Naive thymus-derived CD4-positive, alpha-beta T cell (primary cell): ENCODE measurements at regions not wholly inside any gene's neighbourhood (a gene's known extent, or its start where the extent isn't known, plus 50 kb on each side); places are given as distances from the start of the nearest gene placed in this dataset.
"Not testable (repeated sequence)": the region's sequence is repeated elsewhere in the genome, so short reads cannot be mapped to it uniquely, and the experiment has no call there.

Experiments
- ATAC-seq: fragments of 150-1000 bp; cut with Tn5 transposase; 2 replicates; pipeline ENCODE4 v1.10.0; 2021; ENCODE audit warnings: mild to moderate bottlenecking, moderate library complexity
- CTCF ChIA-PET: fragments of 350-600 bp; sonication (Branson Sonifier 250); formaldehyde crosslinking; loops from one replicate; lab custom pipeline; 2021; ENCODE audit warnings: antibody characterized with exemption; lab: Charles Lee
- POLR2A ChIA-PET: fragments of 350-600 bp; sonication (Branson Sonifier 250); formaldehyde crosslinking; loops from one replicate; lab custom pipeline; 2021; ENCODE audit warnings: antibody characterized with exemption, inconsistent platforms; lab: Charles Lee
- DNase-seq, 9 donors: peaks; one replicate each; pipeline versions ENCODE4 v3.0.0 to v3.0.0-alpha.2; 2020 to 2022; ENCODE audit warnings: mixed read lengths in 1 of 9
- H3K27ac ChIP-seq: one replicate; pipeline ENCODE4 v1.7.0; 2013; ENCODE audit warnings: mild to moderate bottlenecking, low read depth, low read length, moderate library complexity
- H3K27me3 ChIP-seq, 2 donors: one replicate each; pipeline ENCODE4 v1.7.0; 2013; ENCODE audit warnings: low read length in 2 of 2, mild to moderate bottlenecking in 2 of 2, moderate library complexity in 2 of 2; ENCODE audit not compliant: control insufficient read depth in 2 of 2, insufficient read depth in 2 of 2
- H3K36me3 ChIP-seq, 3 experiments: 1 replicate in 2 of 3; 2 replicates in 1 of 3; pipeline ENCODE4 v1.7.0; 2013; ENCODE audit warnings: low read length in 3 of 3, mild to moderate bottlenecking in 3 of 3, moderate library complexity in 1 of 3; ENCODE audit not compliant: insufficient read depth in 3 of 3, control insufficient read depth in 2 of 3
- H3K4me1 ChIP-seq, 2 donors: one replicate each; pipeline ENCODE4 v1.7.0; 2013; ENCODE audit warnings: low read length in 2 of 2, mild to moderate bottlenecking in 2 of 2, moderate library complexity in 1 of 2; ENCODE audit not compliant: control insufficient read depth in 2 of 2, insufficient read depth in 2 of 2
- H3K4me3 ChIP-seq: 2 replicates; pipeline ENCODE4 v1.7.0; 2013; ENCODE audit warnings: mild to moderate bottlenecking, low read length
- H3K9me3 ChIP-seq, 3 experiments: 1 replicate in 2 of 3; 2 replicates in 1 of 3; pipeline ENCODE4 v1.7.0; 2013; ENCODE audit warnings: low read length in 3 of 3; ENCODE audit not compliant: control insufficient read depth in 2 of 3
- H3K27ac Mint-ChIP-seq, 9 donors: one replicate each; pipeline ENCODE4 v1.8.0; 2020 to 2022; ENCODE audit warnings: mixed read lengths in 9 of 9, mild to moderate bottlenecking in 8 of 9, moderate library complexity in 5 of 9, inconsistent platforms in 2 of 9
- H3K27me3 Mint-ChIP-seq, 5 donors: one replicate each; pipeline ENCODE4 v1.8.0; 2021 to 2022; ENCODE audit warnings: mixed read lengths in 5 of 5, mild to moderate bottlenecking in 1 of 5
- H3K36me3 Mint-ChIP-seq, 5 donors: one replicate each; pipeline ENCODE4 v1.8.0; 2020 to 2022; ENCODE audit warnings: mixed read lengths in 5 of 5, mild to moderate bottlenecking in 3 of 5, inconsistent platforms in 1 of 5
- H3K4me1 Mint-ChIP-seq, 7 donors: one replicate each; pipeline ENCODE4 v1.8.0; 2020 to 2022; ENCODE audit warnings: mixed read lengths in 7 of 7, mild to moderate bottlenecking in 3 of 7, inconsistent platforms in 1 of 7
- H3K4me3 Mint-ChIP-seq, 10 donors: one replicate each; pipeline ENCODE4 v1.8.0; 2020 to 2022; ENCODE audit warnings: mild to moderate bottlenecking in 10 of 10, mixed read lengths in 10 of 10, moderate library complexity in 6 of 10, inconsistent platforms in 2 of 10
- H3K9me3 Mint-ChIP-seq, 11 donors: one replicate each; pipeline ENCODE4 v1.8.0; 2020 to 2022; ENCODE audit warnings: mixed read lengths in 11 of 11, mild to moderate bottlenecking in 4 of 11, inconsistent platforms in 1 of 11, moderate library complexity in 1 of 11
- intact Hi-C, 2 donors: fragments of 100-400 bp; cut with micrococcal nuclease; formaldehyde crosslinking; loops; one replicate each; pipeline ENCODE4 v1.15.1; 2023

DNA sequence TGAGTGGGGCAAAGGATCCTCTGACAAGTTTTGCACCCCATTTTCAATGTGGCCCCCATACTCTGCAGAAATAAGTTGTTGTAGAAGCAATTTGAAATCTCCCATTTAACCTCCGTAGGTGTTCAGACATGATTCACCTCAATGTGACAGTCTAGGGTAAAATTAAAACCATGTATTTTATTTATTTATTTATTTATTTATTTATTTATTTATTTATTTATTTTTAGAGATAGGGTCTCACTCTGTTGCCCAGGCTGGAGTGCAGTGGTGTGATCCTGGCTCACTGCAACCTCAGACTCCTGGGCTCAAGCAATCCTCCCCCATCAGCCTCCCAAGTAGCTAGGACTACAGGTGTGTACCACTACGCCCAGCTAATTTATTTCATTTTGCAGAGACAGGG, 122.8 kb upstream of the PRKCQ start:
- H3K36me3 Mint-ChIP-seq, H3K9me3 ChIP-seq, H3K36me3 ChIP-seq, ATAC-seq, H3K4me3 ChIP-seq, H3K4me1 ChIP-seq, intact Hi-C loops, H3K4me1 Mint-ChIP-seq, H3K27me3 ChIP-seq, H3K27ac ChIP-seq, H3K4me3 Mint-ChIP-seq, CTCF ChIA-PET, H3K9me3 Mint-ChIP-seq, H3K27ac Mint-ChIP-seq, DNase-seq: not testable (repeated sequence)
- H3K27me3 Mint-ChIP-seq: peaks cover 0 to 34% (median 16%) of the 10 kb centered on the region in 5 donors
- POLR2A ChIA-PET: interaction anchor here (0.6 kb wide), 1 partner anchor 1747 kb away, joined by 3 read pairs; no protein-coding TSS in a partner anchor

DNA sequence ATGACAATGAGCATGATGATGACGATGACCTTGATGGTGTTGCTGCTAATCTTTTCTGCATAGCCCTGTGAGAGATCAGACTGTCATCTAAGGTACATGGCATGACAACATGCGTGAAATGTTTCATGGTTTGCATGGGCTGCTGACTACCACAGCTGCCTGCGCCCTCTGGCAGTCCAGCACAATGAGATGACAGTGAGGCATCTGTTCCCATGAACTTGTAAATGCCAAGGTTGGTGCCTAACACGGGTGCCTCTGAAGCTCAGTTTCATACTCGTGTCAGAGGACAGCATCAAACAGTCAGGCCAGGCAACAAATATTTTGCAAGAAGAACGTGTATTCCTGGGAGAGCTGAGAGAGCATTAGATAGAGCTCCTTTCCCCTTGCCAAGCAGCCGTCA, 122.0 kb upstream of the PRKCQ start:
- no peak for DNase-seq
- H3K36me3 ChIP-seq: no peaks in the 10 kb centered on the region
- Mint-ChIP-seq H3K4me3 (no peak overlapping the region), H3K27ac (no peak overlapping the region), H3K4me1 (no peaks in the 10 kb centered on the region), H3K27me3 (peaks cover 0 to 29% (median 11%) of the 10 kb centered on the region in 5 donors), H3K9me3 (no peaks in the 10 kb centered on the region), H3K36me3 (no peaks in the 10 kb centered on the region)
- no peak overlapping the region for H3K27ac ChIP-seq
- CTCF ChIA-PET: no interaction called here
- no peaks in the 10 kb centered on the region for H3K9me3 ChIP-seq
- intact Hi-C loops: no loop called here
- no peak for ATAC-seq
- POLR2A ChIA-PET: interaction anchor here (0.6 kb wide), 1 partner anchor 1748 kb away, joined by 3 read pairs; no protein-coding TSS in a partner anchor
- no peaks in the 10 kb centered on the region for H3K27me3 ChIP-seq
- no peaks in the 10 kb centered on the region for H3K4me1 ChIP-seq
- H3K4me3 ChIP-seq: no peak overlapping the region

DNA sequence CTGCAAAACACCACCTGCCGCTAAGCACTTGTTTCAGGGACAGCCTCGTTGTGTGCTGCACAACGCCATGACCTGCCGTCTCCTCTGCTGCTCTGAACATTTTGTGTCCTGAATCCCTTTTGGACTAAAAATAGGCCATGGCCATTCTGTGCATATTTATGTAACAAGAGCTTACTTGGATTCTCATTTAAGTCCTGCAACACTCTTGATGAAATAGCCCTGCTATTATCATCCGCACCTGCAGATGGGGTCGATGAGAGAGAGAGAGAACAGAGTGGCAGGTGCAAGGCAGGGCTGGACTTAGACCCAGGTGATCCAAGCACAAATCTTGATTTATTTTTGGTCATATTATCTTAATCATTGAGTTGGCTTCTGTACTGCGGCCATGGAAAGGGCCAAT, 121.2 kb upstream of the PRKCQ start:
- H3K9me3 ChIP-seq: no peaks in the 10 kb centered on the region
- DNase-seq (no peak), ATAC-seq (no peak)
- H3K4me1 Mint-ChIP-seq: no peaks in the 10 kb centered on the region
- CTCF ChIA-PET: no interaction called here
- H3K4me3 Mint-ChIP-seq: no peak overlapping the region
- peaks cover 0 to 25% (median 6%) of the 10 kb centered on the region in 5 donors for H3K27me3 Mint-ChIP-seq
- no peaks in the 10 kb centered on the region for H3K36me3 ChIP-seq
- H3K4me1 ChIP-seq: no peaks in the 10 kb centered on the region
- no peaks in the 10 kb centered on the region for H3K36me3 Mint-ChIP-seq
- no peak overlapping the region for H3K27ac ChIP-seq
- H3K27ac Mint-ChIP-seq: no peak overlapping the region
- POLR2A ChIA-PET: no interaction called here
- intact Hi-C loops: no loop called here
- H3K9me3 Mint-ChIP-seq: no peaks in the 10 kb centered on the region
- H3K27me3 ChIP-seq: no peaks in the 10 kb centered on the region
- no peak overlapping the region for H3K4me3 ChIP-seq

DNA sequence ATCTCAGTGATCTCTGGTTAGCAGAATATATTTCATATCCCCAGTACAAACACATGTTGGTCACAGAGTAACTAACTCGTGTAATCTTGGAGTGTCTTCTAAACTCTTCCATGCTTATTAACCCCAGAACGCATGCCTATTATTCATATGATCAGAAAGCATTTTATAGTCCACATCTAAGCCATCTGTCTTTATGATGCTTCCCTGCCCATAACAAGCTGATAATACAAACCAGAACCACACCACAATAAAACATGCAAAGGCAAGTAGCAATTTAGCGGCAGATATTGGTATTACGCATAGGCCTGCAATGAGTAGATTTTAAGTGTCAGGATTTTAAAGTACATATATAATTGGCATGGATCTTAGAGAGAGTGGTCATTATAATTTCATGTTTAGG, 120.0 kb upstream of the PRKCQ start:
- Histone ChIP-seq H3K4me1 (no peaks in the 10 kb centered on the region), H3K36me3 (no peaks in the 10 kb centered on the region), H3K4me3 (no peak overlapping the region), H3K27me3 (no peaks in the 10 kb centered on the region), H3K27ac (no peak overlapping the region), H3K9me3 (no peaks in the 10 kb centered on the region)
- ChIA-PET CTCF (interaction anchor here (0.6 kb wide), 1 partner anchor 16 kb away, joined by 3 read pairs; no protein-coding TSS in a partner anchor), POLR2A (no interaction called here)
- H3K27me3 Mint-ChIP-seq: peaks cover 0 to 24% (median 6%) of the 10 kb centered on the region in 5 donors
- no peak overlapping the region for H3K27ac Mint-ChIP-seq
- ATAC-seq: no peak
- H3K4me3 Mint-ChIP-seq: no peak overlapping the region
- H3K9me3 Mint-ChIP-seq: no peaks in the 10 kb centered on the region
- intact Hi-C loops: no loop called here
- DNase-seq: no peak
- no peaks in the 10 kb centered on the region for H3K4me1 Mint-ChIP-seq
- H3K36me3 Mint-ChIP-seq: no peaks in the 10 kb centered on the region

GRCh38 chr10:6699336-6699735, 119.3 kb upstream of the PRKCQ start:
- Mint-ChIP-seq H3K27ac (no peak overlapping the region), H3K27me3 (peaks cover 0 to 21% (median 6%) of the 10 kb centered on the region in 5 donors), H3K4me1 (no peaks in the 10 kb centered on the region), H3K9me3 (no peaks in the 10 kb centered on the region), H3K4me3 (no peak overlapping the region), H3K36me3 (no peaks in the 10 kb centered on the region)
- intact Hi-C loops: no loop called here
- DNase-seq (no peak), ATAC-seq (no peak)
- Histone ChIP-seq H3K9me3 (no peaks in the 10 kb centered on the region), H3K4me3 (no peak overlapping the region), H3K27me3 (no peaks in the 10 kb centered on the region), H3K36me3 (no peaks in the 10 kb centered on the region), H3K4me1 (no peaks in the 10 kb centered on the region), H3K27ac (no peak overlapping the region)
- ChIA-PET POLR2A (no interaction called here), CTCF (interaction anchor here (0.6 kb wide), 1 partner anchor 17 kb away, joined by 3 read pairs; no protein-coding TSS in a partner anchor)

DNA sequence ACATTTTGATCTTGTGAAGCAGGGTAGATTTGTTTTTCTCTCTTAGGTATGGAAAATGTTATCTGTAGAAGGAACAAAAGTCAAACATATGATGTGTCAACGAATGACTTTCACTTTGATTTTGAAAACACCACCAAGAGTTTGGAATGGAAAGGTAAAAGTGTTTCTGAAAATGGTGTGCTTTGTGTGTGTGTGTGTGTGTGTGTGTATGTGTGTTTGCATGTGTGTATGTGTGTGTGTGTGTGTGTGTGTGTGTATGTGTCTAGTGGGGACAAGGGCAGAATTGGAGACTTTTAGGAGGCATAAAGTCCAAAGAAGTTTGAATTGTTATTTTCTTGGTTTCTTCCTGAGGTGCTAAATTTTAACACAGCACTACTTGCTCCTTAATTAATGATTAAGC, 115.4 kb upstream of the PRKCQ start:
- CTCF ChIA-PET: interaction anchor here (0.6 kb wide), 1 partner anchor 326 kb away, joined by 4 read pairs; no protein-coding TSS in a partner anchor
- H3K9me3 ChIP-seq: no peaks in the 10 kb centered on the region
- no peaks in the 10 kb centered on the region for H3K36me3 ChIP-seq
- POLR2A ChIA-PET: no interaction called here
- ATAC-seq (no peak), DNase-seq (no peak)
- no peaks in the 10 kb centered on the region for H3K27me3 ChIP-seq
- Mint-ChIP-seq H3K27ac (no peak overlapping the region), H3K4me3 (no peak overlapping the region), H3K9me3 (no peaks in the 10 kb centered on the region), H3K36me3 (no peaks in the 10 kb centered on the region), H3K27me3 (peaks cover 0 to 14% (median 5%) of the 10 kb centered on the region in 5 donors), H3K4me1 (no peaks in the 10 kb centered on the region)
- no peaks in the 10 kb centered on the region for H3K4me1 ChIP-seq
- intact Hi-C loops: no loop called here
- H3K27ac ChIP-seq: no peak overlapping the region
- no peak overlapping the region for H3K4me3 ChIP-seq

GRCh38 chr10:6694447-6695140, 114.5 kb upstream of the PRKCQ start:
- Histone ChIP-seq H3K27me3 (no peaks in the 10 kb centered on the region), H3K4me1 (no peaks in the 10 kb centered on the region), H3K27ac (no peak overlapping the region), H3K4me3 (no peak overlapping the region), H3K36me3 (no peaks in the 10 kb centered on the region), H3K9me3 (no peaks in the 10 kb centered on the region)
- Mint-ChIP-seq H3K4me3 (no peak overlapping the region), H3K4me1 (no peaks in the 10 kb centered on the region), H3K36me3 (no peaks in the 10 kb centered on the region), H3K9me3 (no peaks in the 10 kb centered on the region), H3K27ac (no peak overlapping the region), H3K27me3 (peaks cover 0 to 12% (median 6%) of the 10 kb centered on the region in 5 donors)
- ChIA-PET POLR2A (no interaction called here), CTCF (interaction anchor here (1.2 kb wide), 1 partner anchor 16 kb away, joined by 3 read pairs; no protein-coding TSS in a partner anchor)
- DNase-seq (no peak), ATAC-seq (no peak)
- intact Hi-C loops: no loop called here
